ENCODE measurements at regions not wholly inside any gene's neighbourhood (a gene's known extent, or its start where the extent isn't known, plus 50 kb on each side); places are given as distances from the start of the nearest gene placed in this dataset.
A peak's percentile ranks its signal among the peaks of the same experiment; 100 is the strongest.
"Not testable (repeated sequence)": the region's sequence is repeated elsewhere in the genome, so short reads cannot be mapped to it uniquely, and the experiment has no call there.

DNA sequence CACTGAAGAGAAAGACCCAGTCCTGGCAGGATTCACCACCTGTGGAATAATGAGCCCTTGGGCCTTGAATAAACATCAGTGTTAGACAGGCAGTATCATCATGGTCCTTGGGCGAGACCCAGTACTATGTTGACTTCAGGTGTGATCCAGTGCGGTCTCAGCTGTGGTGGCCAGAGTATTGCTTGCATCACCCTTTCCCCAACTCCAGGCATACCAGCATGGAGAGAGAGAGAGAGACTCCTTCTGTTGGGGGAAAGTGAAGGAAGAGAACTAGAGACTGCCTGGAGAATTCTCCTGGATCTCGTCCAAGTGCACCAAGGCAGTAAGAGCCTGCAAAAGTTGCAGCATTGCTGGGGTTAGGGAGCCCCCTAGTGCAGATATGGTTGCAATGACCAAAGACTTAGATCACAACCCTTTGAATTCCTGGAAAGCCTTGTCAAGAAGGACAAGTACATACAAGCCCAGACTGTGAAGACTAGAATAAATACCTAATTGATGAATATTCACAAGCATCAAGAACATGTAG is 61.1 kb upstream of the VAMP7 start:
- DNase-seq = peak; percentile 63

DNA sequence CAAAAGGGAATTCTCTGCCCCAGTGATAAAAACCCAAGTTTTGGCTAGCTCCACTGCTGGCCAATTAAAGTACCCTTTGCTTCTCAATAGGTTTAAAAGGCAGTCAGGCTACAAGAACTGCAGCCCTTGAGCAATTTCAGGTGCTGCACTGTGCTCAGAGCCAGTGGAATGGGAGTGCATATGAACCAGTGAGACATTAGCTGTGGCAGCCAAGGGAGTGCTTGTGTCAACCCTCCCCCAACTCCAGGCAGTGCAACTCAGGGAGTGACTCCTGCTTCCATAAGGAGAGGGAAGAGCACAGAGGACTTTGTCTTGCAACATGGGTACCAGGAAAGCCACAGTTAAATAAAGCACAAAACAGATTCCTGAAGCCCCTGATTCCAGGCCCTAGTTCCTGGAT is 61.6 kb upstream of the VAMP7 start:
- DNase-seq = no peak

DNA sequence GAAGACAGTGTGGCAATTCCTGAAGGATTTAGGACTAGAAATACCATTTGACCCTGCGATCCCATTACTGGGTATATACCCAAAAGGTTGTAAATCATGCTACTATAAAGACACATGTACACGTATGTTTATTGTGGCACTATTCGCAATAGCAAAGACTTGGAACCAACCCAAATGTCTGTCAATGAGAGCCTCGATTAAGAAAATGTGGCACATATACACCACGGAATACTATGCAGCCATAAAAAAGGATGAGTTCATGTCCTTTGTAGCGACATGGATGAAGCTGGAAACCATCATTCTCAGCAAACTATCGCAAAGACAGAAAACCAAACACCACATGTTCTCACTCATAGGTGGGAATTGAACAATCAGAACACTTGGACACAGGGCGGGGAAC is 66.8 kb upstream of the VAMP7 start:
- DNase-seq = not testable (repeated sequence)

GRCh38 chrX:155779831-155780230 is 101.3 kb upstream of the VAMP7 start:
- no peak for DNase-seq

GRCh38 chrX:155778844-155779553 is 102.1 kb upstream of the VAMP7 start:
- no peak for DNase-seq

DNA sequence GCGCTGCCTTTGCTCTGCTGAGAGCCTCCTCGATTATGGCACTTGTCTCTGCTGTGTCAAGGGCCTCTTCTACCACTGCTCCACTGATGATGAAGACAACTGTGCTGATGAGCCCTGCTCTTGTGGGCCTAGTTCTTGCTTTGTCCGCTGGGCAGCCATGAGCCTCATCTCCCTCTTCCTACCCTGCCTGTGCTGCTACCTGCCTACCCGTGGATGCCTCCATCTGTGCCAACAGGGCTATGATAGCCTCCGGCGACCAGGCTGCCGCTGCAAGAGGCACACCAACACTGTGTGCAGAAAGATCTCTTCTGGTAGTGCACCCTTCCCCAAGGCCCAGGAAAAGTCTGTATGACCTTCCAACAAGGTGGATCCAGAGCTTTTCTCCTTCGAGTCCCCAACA is 106.8 kb upstream of the VAMP7 start:
- no peak for DNase-seq

- DNase-seq = no peak
Observed at GRCh38 chrX:155767876-155768769, 113.0 kb upstream of the VAMP7 start.

DNA sequence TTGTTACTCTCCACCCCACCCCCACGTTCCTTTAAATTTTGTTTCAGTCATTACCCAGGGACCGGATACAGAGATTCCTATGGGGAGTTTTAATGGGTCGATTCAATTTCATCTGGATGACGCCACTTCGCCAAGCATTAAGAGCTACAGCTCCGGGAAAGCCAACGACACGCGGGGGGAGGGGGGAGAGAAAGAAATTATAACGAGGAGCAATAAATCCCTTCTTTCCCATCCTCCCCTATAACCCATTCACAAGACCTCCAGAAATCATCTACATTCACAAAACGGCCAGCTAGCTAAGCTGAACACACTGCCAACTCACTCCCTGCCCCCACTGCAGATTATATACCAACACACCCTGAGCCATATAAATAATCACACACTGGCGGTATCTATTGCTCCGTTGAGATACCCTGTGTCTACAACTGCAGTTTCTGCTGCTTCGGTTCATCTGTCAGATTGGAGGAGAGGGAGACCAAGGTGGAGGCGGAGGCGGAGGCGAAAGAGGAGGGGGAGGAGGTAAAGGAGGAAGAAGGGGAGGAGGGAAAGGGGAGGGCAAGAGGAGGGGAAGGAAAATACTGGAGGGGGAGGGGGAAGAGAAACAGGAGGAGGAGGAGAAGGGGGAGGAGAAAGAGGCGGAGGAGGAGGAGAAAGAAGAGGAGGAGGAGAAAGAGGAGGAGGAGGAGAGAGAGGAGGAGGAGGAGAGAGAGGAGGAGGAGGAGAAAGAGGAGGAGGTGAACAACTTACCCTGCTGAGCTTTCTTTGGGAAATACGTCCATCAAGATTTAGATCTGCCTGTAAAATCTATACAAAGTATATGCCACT is 113.9 kb upstream of the VAMP7 start:
- DNase-seq = no peak

GRCh38 chrX:155766321-155766720 is 114.8 kb upstream of the VAMP7 start:
- no peak for DNase-seq

DNA sequence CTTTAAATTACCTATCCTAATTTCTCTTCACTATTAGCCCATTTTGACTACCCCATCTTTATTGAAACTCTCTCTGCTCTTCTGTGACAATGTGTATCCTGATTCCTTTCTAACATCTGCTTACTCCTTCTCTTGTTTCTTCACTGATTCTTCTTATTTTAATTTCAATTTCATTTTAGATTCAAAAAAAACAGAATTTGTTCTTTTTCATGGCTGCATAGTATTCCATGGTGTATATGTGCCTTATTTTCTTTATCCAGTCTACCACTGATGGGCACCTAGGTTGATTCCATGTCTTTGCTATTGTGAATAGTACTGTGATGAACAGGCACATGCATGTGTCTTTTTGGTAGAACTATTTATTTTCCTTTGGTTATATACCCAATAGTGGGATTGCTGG is 120.0 kb upstream of the VAMP7 start:
- no peak for DNase-seq

GRCh38 chrX:155757046-155757759 is 123.9 kb upstream of the VAMP7 start:
- DNase-seq = no peak

DNA sequence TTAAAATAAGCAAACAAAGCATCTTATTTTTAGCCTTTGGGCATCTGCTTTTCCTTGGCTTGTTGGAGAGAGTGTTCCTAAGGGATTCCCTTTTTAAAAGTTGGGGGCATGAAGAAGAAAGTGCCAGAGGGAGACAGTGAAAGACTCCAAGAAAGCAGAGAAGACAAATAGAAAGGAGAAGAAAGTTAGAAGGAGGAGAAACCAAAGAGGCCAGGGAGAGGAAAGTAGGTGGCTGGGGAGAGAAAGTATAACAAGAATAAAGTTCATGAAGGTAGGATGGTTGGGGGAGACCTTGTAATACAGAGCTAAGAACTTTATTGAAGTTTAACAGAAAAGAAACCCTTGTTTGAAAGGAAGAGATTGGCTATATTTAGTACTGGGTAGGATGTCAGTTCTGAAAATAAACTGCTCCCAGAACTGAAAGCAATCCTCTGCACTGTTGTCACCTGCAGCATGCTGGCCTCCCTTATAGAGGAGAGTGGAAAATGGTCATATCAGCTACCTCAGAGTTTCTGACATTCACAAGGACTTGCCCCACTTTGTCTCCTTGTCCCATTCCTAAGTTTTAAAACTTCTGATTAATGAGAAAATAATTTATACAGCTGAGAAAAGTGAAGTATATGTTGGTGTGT is 125.3 kb upstream of the VAMP7 start:
- DNase-seq = no peak

- no peak for DNase-seq
Observed at GRCh38 chrX:155751131-155751530, 130.0 kb upstream of the VAMP7 start.

DNA sequence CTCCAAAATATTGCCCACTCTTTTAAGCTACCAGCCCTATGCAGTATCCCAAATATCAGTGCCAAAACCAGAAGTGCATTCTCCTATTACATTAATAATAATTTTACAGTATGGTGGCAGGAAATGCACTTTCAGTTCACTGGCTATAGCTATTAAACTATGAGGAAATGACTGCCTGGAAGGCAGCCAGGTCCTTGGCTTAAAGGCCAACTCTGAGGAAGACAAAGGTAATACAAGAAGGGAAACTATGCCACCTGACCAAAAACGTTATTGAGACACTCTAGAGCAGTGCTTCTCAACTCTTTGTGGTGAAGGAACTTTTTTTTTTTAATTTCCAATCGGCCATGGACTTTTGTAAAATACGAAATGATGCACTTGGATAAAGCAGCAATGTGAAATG is 133.6 kb upstream of the VAMP7 start:
- DNase-seq = no peak

DNA sequence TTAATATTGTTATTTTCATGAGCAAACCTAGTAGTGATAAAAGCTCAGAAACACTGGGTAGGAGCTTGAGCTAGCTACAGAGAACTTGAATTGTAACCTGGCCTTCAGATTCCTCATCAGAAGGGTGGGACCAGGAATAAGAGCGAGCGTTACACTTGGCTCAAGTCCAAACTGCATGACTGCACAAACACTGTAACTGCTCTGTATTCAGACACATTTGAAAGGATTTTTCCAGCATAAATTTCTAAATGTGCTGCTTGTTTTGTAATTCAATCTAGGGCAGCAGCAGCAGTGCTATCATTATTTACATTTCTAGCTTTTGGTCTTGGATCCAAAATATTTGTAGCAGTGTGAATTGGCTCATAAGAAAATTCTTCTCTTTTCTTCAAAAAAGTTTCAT is 133.0 kb upstream of the TMLHE start:
- no peak for DNase-seq

- DNase-seq = no peak
Observed at GRCh38 chrX:155744534-155744933, 131.8 kb upstream of the TMLHE start.

DNA sequence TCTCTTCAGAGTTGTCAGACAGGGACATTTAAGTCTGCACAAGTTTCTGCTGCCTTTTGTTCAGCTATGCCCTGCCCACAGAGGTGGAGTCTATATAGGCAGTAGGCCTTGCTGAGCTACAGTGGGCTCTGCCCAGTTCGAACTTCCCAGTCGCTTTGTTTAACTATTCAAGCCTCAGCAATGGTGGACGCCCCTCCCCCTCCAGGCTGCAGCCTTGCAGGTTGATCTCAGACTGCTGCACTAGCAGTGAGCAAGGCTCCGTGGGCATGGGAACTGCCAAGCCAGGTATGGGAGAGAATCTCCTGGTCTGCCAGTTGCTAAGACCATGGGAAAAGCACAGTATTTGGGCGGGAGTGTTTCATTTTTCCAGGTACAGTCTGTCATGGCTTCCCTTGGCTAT is 115.6 kb upstream of the TMLHE start:
- not testable (repeated sequence) for DNase-seq

DNA sequence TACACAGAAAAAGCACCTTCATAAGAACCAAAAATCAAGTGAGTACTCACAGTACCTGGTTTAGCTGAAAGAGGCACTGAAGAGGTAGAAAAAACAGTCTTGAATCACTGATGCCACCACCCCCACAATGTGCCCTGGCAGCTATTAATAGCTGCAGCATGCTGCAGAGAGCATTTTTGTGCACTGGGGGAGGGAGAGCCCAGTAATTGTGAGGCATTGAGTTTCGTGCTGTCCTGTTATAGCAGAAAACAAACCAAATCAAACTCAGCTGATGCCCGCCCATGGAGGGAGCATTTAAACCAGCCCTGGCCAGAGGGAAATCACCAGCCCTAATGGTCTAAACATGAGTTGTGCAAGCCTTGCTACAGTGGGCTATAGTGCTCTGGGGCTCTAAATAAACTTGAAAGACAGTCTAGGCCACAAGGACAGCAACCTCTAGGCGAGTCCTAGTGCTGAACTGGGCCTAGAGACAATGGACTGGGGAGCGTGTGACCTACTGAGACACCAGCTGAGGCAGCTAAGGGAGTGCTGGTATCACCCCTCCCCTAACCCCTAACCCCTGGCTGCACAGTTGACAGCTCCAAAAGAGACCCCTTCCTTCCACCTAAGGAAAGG is 106.3 kb upstream of the TMLHE start:
- DNase-seq = no peak

GRCh38 chrX:155715141-155715540 is 102.4 kb upstream of the TMLHE start:
- DNase-seq = no peak

GRCh38 chrX:155695419-155695818 is 82.7 kb upstream of the TMLHE start:
- no peak for DNase-seq

DNA sequence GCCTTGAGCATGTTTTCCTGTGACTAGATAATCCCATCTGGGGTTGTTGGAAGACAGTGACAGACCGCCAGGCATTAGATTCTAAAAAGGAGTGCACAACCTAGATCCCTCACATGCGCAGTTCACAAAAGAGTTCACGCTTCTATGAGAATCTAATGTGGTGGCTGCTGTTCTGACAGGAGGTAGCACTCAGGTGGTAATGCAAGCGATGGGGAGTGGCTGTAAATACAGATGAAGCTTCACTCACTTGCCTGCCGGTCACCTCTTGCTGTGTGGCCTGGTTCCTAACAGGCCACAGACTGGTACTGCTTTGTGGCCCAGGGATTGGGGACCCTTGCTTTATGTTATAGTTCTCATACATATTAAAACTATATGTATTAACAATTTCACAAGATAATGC is 81.9 kb upstream of the TMLHE start:
- DNase-seq = no peak
